Endothelial cell of umbilical vein (primary cell): ENCODE measurements at regions not wholly inside any gene's neighbourhood (a gene's known extent, or its start where the extent isn't known, plus 50 kb on each side); places are given as distances from the start of the nearest gene placed in this dataset.

Experiments used
- BruUV-seq: library from RNA; stranded (reverse); fragments of 400-500 nt; replicated peaks from 2 replicates; lab custom pipeline; 2021; lab: Mats Ljungman, UMichigan
- CTCF ChIA-PET: fragments of 300-600, 350-600 bp; sonication (Branson Sonifier 250); formaldehyde crosslinking; loops from one replicate; lab custom pipeline; 2021; ENCODE audit warnings: antibody characterized with exemption, inconsistent platforms; lab: Charles Lee
- POLR2A ChIA-PET: fragments of 300-600, 350-600 bp; sonication (Branson Sonifier 250); formaldehyde crosslinking; loops from one replicate; lab custom pipeline; 2021; ENCODE audit warnings: antibody characterized with exemption, inconsistent platforms; lab: Charles Lee
- DNase-seq: peaks from one replicate; pipeline ENCODE4 v3.0.0-alpha.2; 2011; ENCODE audit warnings: low read depth, low spot score
- FAIRE-seq: peaks from 2 replicates; lab custom pipeline; 2011; peaks lifted over from hg19 to GRCh38; lab: Jason Lieb, UNC
- H2AFZ ChIP-seq: 2 replicates; pipeline ENCODE4 v1.6.0; 2012; ENCODE audit warnings: low read depth, low read length, control low read depth, inconsistent platforms
- H3K27ac ChIP-seq: 2 replicates; pipeline ENCODE4 v1.5.1; 2011; ENCODE audit warnings: low read depth, mild to moderate bottlenecking, control low read depth, low read length, moderate library complexity; ENCODE audit not compliant: insufficient read depth
- H3K27me3 ChIP-seq, 2 experiments: 2 replicates each; pipeline versions ENCODE4 v1.6.0 to v1.6.1; 2011; ENCODE audit warnings: low read length in 2 of 2, mixed read lengths in 1 of 2; ENCODE audit not compliant: control insufficient read depth in 2 of 2, insufficient read depth in 2 of 2
- H3K36me3 ChIP-seq, 2 experiments: 2 replicates in 1 of 2; 3 replicates in 1 of 2; pipeline ENCODE4 v1.5.1; 2011; ENCODE audit warnings: low read length in 2 of 2, mild to moderate bottlenecking in 1 of 2, moderate library complexity in 1 of 2; ENCODE audit not compliant: control insufficient read depth in 2 of 2, insufficient read depth in 2 of 2; ENCODE audit errors: extremely low read depth in 1 of 2
- H3K4me1 ChIP-seq: 3 replicates; pipeline ENCODE4 v1.5.1; 2011; ENCODE audit warnings: mild to moderate bottlenecking, low read length; ENCODE audit not compliant: control insufficient read depth, insufficient read depth; ENCODE audit errors: extremely low read depth
- H3K4me2 ChIP-seq: 2 replicates; pipeline ENCODE4 v1.6.1; 2011; ENCODE audit warnings: low read length, control low read depth, mixed read lengths; ENCODE audit not compliant: insufficient read depth
- H3K4me3 ChIP-seq, 3 experiments: fragments of 200-600 bp in 1 of 3; sonication (generic), shearing (Covaris generic) in 1 of 3; replicated peaks in 1 of 3; 2 replicates each; pipeline ENCODE4 v1.5.1; 2011 to 2016; ENCODE audit warnings: control low read depth in 3 of 3, low read length in 3 of 3, mild to moderate bottlenecking in 2 of 3, inconsistent platforms in 1 of 3, low read depth in 1 of 3, moderate library complexity in 1 of 3; ENCODE audit not compliant: insufficient read depth in 1 of 3
- H3K79me2 ChIP-seq: 2 replicates; pipeline ENCODE4 v1.6.0; 2012; ENCODE audit warnings: low read length, inconsistent platforms; ENCODE audit not compliant: control insufficient read depth, insufficient read depth
- H3K9ac ChIP-seq: replicated peaks from 2 replicates; pipeline ENCODE3; 2011; ENCODE audit warnings: low read length, control low read depth; ENCODE audit not compliant: insufficient read depth; ENCODE audit errors: extremely low read depth
- H3K9me1 ChIP-seq: replicated peaks from 3 replicates; pipeline ENCODE4 v1.6.0; 2011; ENCODE audit warnings: mild to moderate bottlenecking, low read length; ENCODE audit not compliant: control insufficient read depth, insufficient read depth; ENCODE audit errors: extremely low read depth
- H3K9me3 ChIP-seq: replicated peaks from 2 replicates; pipeline ENCODE4 v1.5.1; 2012; ENCODE audit warnings: low read length, inconsistent platforms; ENCODE audit not compliant: control insufficient read depth, insufficient read depth
- H4K20me1 ChIP-seq: replicated peaks from 2 replicates; pipeline ENCODE3; 2011; ENCODE audit warnings: mild to moderate bottlenecking, low read length; ENCODE audit not compliant: control insufficient read depth, insufficient read depth; ENCODE audit errors: extremely low read depth
- CTCF ChIP-seq, 2 donors: IDR thresholded peaks; 1 replicate in 1 of 2; 2 replicates in 1 of 2; pipeline ENCODE4 v1.5.1; 2011; ENCODE audit warnings: low read length in 2 of 2, mild to moderate bottlenecking in 2 of 2, moderate library complexity in 2 of 2, control low read depth in 1 of 2, inconsistent platforms in 1 of 2, low read depth in 1 of 2; ENCODE audit not compliant: insufficient read depth in 1 of 2; ENCODE audit errors: extremely low read depth in 1 of 2
- EZH2 ChIP-seq: IDR thresholded peaks from 2 replicates; pipeline ENCODE4 v1.6.1; 2012; ENCODE audit warnings: borderline replicate concordance, low read depth, mild to moderate bottlenecking, moderate library complexity, low read length, inconsistent platforms; ENCODE audit not compliant: severe bottlenecking
- FOS ChIP-seq: IDR thresholded peaks from 2 replicates; pipeline ENCODE4 v1.6.1; 2011; ENCODE audit warnings: mild to moderate bottlenecking, low read length, moderate library complexity, borderline replicate concordance; ENCODE audit not compliant: insufficient read depth
- GATA2 ChIP-seq: IDR thresholded peaks from 2 replicates; pipeline ENCODE4 v1.7.0; 2011; ENCODE audit warnings: low read depth, mild to moderate bottlenecking, moderate library complexity, mixed read lengths, low read length; ENCODE audit not compliant: insufficient read length, insufficient read depth
- JUN ChIP-seq: IDR thresholded peaks from 2 replicates; pipeline ENCODE4 v1.6.1; 2011; ENCODE audit warnings: borderline replicate concordance, low read depth; ENCODE audit not compliant: insufficient read length, insufficient read depth
- MAX ChIP-seq: IDR thresholded peaks from 2 replicates; pipeline ENCODE4 v1.6.1; 2011; ENCODE audit not compliant: insufficient read depth, insufficient read length
- MYC ChIP-seq: IDR thresholded peaks from one replicate; pipeline ENCODE4 v1.6.1; 2011; ENCODE audit warnings: mild to moderate bottlenecking, low read depth, low read length
- POLR2A ChIP-seq: IDR thresholded peaks from 2 replicates; pipeline ENCODE4 v1.6.1; 2012; ENCODE audit warnings: low read depth, mild to moderate bottlenecking, control low read depth, low read length
- POLR2AphosphoS5 ChIP-seq: IDR thresholded peaks from 2 replicates; pipeline ENCODE4 v1.6.1; 2012; ENCODE audit warnings: low read depth, mild to moderate bottlenecking, control low read depth, low read length, moderate library complexity; ENCODE audit not compliant: insufficient read depth
- dilution Hi-C: fragments of 300-500 bp; cut with MboI; formaldehyde crosslinking; loops from one replicate; pipeline ENCODE4 v1.15.0; 2019; ENCODE audit warnings: low sequenced_read_pairs; ENCODE audit not compliant: extremely low pct_ligation_motif_present
- intact Hi-C: fragments of 100-400 bp; cut with micrococcal nuclease; formaldehyde crosslinking; loops from one replicate; pipeline ENCODE4 v1.10.0; 2022

GRCh38 chr5:2902742-2903297 is 151.3 kb upstream of the IRX2 start:
- DNase-seq, result no peak
- Histone ChIP-seq H3K9me1 (no peaks in the 10 kb centered on the region), H3K36me3 (no peaks in the 10 kb centered on the region), H3K79me2 (no peaks in the 10 kb centered on the region), H4K20me1 (no peaks in the 10 kb centered on the region), H3K4me1 (no peaks in the 10 kb centered on the region), H3K27me3 (no peaks in the 10 kb centered on the region), H3K9ac (no peak overlapping the region), H3K4me2 (no peak overlapping the region), H3K4me3 (no peak overlapping the region), H2AFZ (no peak overlapping the region), H3K9me3 (peaks cover 13% of the 10 kb centered on the region), H3K27ac (no peak overlapping the region)
- ChIA-PET CTCF (no interaction called here), POLR2A (no interaction called here)
- no peak for TF ChIP-seq EZH2
- no peak for TF ChIP-seq POLR2A
- TF ChIP-seq FOS, result no peak
- TF ChIP-seq GATA2, result no peak
- TF ChIP-seq JUN, result no peak
- no peak for TF ChIP-seq CTCF (IDR thresholded peaks at IDR 0.05; ENCODE audit: extremely low read depth in 1 of 2, insufficient read depth in 1 of 2, low read depth in 1 of 2, low read length in 2 of 2)
- no peak for TF ChIP-seq MAX
- TF ChIP-seq MYC, result no peak
- no peak for TF ChIP-seq POLR2AphosphoS5
- dilution Hi-C loops, result no loop called here
- intact Hi-C loops, result no loop called here
- FAIRE-seq, result no peak
- no TSS peak for BruUV-seq
